CD14-positive monocyte (primary cell): ENCODE measurements at regions not wholly inside any gene's neighbourhood (a gene's known extent, or its start where the extent isn't known, plus 50 kb on each side); places are given as distances from the start of the nearest gene placed in this dataset.

ENCODE experiments used
- DNase-seq, 3 donors: peaks; one replicate each; pipeline ENCODE4 v3.0.0-alpha.2; 2011 to 2022
- H2AFZ ChIP-seq: 2 replicates; pipeline ENCODE4 v1.6.0; 2012; ENCODE audit warnings: mild to moderate bottlenecking, low read depth, low read length, inconsistent platforms; ENCODE audit not compliant: insufficient read depth, poor library complexity, severe bottlenecking
- H3K27ac ChIP-seq, 2 donors: 1 replicate in 1 of 2; 2 replicates in 1 of 2; pipeline ENCODE4 v1.5.1; 2012 to 2013; ENCODE audit warnings: low read length in 2 of 2, control low read depth in 1 of 2, inconsistent platforms in 1 of 2, low read depth in 1 of 2, mild to moderate bottlenecking in 1 of 2
- H3K27me3 ChIP-seq, 2 donors: one replicate each; pipeline versions ENCODE4 v1.6.0 to v1.6.1; 2011 to 2013; ENCODE audit warnings: low read length in 2 of 2; ENCODE audit not compliant: control insufficient read depth in 2 of 2, insufficient read depth in 2 of 2
- H3K36me3 ChIP-seq, 2 donors: replicated peaks in 1 of 2; 1 replicate in 1 of 2; 2 replicates in 1 of 2; pipeline versions ENCODE4 v1.5.1 to v1.6.1; 2012 to 2013; ENCODE audit warnings: low read length in 2 of 2, control low read depth in 1 of 2, inconsistent platforms in 1 of 2, mild to moderate bottlenecking in 1 of 2; ENCODE audit not compliant: insufficient read depth in 2 of 2, control insufficient read depth in 1 of 2
- H3K4me1 ChIP-seq, 2 donors: 1 replicate in 1 of 2; 2 replicates in 1 of 2; pipeline versions ENCODE4 v1.5.1 to v1.6.1; 2012 to 2013; ENCODE audit warnings: low read length in 2 of 2, control low read depth in 1 of 2, inconsistent platforms in 1 of 2, mild to moderate bottlenecking in 1 of 2, moderate library complexity in 1 of 2; ENCODE audit not compliant: insufficient read depth in 2 of 2, control insufficient read depth in 1 of 2
- H3K4me2 ChIP-seq: replicated peaks from 2 replicates; pipeline ENCODE3; 2012; ENCODE audit warnings: low read length, moderate library complexity, mild to moderate bottlenecking; ENCODE audit not compliant: poor library complexity, severe bottlenecking; ENCODE audit errors: extremely low read depth
- H3K4me3 ChIP-seq, 3 experiments: fragments of 200-600 bp in 1 of 3; sonication (generic) in 1 of 3; replicated peaks in 1 of 3; 1 replicate in 2 of 3; 2 replicates in 1 of 3; pipeline ENCODE4 v1.5.1; 2011 to 2013; ENCODE audit warnings: low read length in 3 of 3, mild to moderate bottlenecking in 3 of 3, control low read depth in 2 of 3, low read depth in 2 of 3, inconsistent platforms in 1 of 3, moderate library complexity in 1 of 3
- H3K79me2 ChIP-seq: 2 replicates; pipeline ENCODE4 v1.6.0; 2012; ENCODE audit warnings: mild to moderate bottlenecking, control low read depth, inconsistent platforms, low read length, moderate library complexity; ENCODE audit not compliant: insufficient read depth
- H3K9ac ChIP-seq: 2 replicates; pipeline ENCODE4 v1.6.0; 2017; ENCODE audit warnings: low read length, mild to moderate bottlenecking; ENCODE audit not compliant: insufficient read depth, poor library complexity, severe bottlenecking
- H3K9me3 ChIP-seq, 2 donors: replicated peaks in 1 of 2; 1 replicate in 1 of 2; 2 replicates in 1 of 2; pipeline versions ENCODE4 v1.5.1 to v1.6.1; 2012 to 2013; ENCODE audit warnings: low read length in 2 of 2, control low read depth in 1 of 2; ENCODE audit not compliant: control insufficient read depth in 1 of 2, insufficient read depth in 1 of 2
- H4K20me1 ChIP-seq: 2 replicates; pipeline ENCODE4 v1.6.0; 2012; ENCODE audit warnings: mild to moderate bottlenecking, low read length, control low read depth, moderate library complexity; ENCODE audit not compliant: insufficient read depth
- H3K27ac Mint-ChIP-seq, 7 donors: one replicate each; pipeline ENCODE4 v1.8.0; 2020; ENCODE audit warnings: mild to moderate bottlenecking in 7 of 7, mixed read lengths in 7 of 7, moderate library complexity in 6 of 7, inconsistent platforms in 2 of 7
- H3K27me3 Mint-ChIP-seq, 3 donors: one replicate each; pipeline ENCODE4 v1.8.0; 2021 to 2022; ENCODE audit warnings: low read depth in 3 of 3, mild to moderate bottlenecking in 3 of 3, mixed read lengths in 3 of 3, moderate library complexity in 3 of 3, inconsistent platforms in 1 of 3
- H3K36me3 Mint-ChIP-seq, 2 donors: one replicate each; pipeline ENCODE4 v1.8.0; 2020; ENCODE audit warnings: mixed read lengths in 2 of 2, inconsistent platforms in 1 of 2, mild to moderate bottlenecking in 1 of 2
- H3K4me1 Mint-ChIP-seq: one replicate; pipeline ENCODE4 v1.8.0; 2020; ENCODE audit warnings: mild to moderate bottlenecking, mixed read lengths
- H3K4me3 Mint-ChIP-seq, 2 donors: one replicate each; pipeline ENCODE4 v1.8.0; 2020; ENCODE audit warnings: mild to moderate bottlenecking in 2 of 2, mixed read lengths in 2 of 2, moderate library complexity in 1 of 2
- H3K9me3 Mint-ChIP-seq, 7 donors: one replicate each; pipeline ENCODE4 v1.8.0; 2020 to 2022; ENCODE audit warnings: mixed read lengths in 7 of 7, mild to moderate bottlenecking in 6 of 7, moderate library complexity in 6 of 7, inconsistent platforms in 2 of 7
- CTCF ChIP-seq: fragments of 200-600 bp; IDR thresholded peaks from one replicate; pipeline ENCODE4 v1.8.0; 2022; ENCODE audit warnings: antibody characterized with exemption, mild to moderate bottlenecking
- WGBS: methylation state at CpG from one replicate; pipeline ENCODE4 v1.1.5; 2013; ENCODE audit warnings: missing lambda C conversion rate; ENCODE audit not compliant: insufficient coverage; 5-methylcytosine and 5-hydroxymethylcytosine counted together
- intact Hi-C, 2 donors: fragments of 100-400 bp; cut with micrococcal nuclease; formaldehyde crosslinking; loops; one replicate each; pipeline versions ENCODE4 v1.15.0 to v1.15.1; 2023

- H3K4me2 ChIP-seq = no peak overlapping the region
- no peaks in the 10 kb centered on the region for H3K27me3 ChIP-seq
- H3K79me2 ChIP-seq = no peaks in the 10 kb centered on the region
- no peak overlapping the region for H2AFZ ChIP-seq
- Mint-ChIP-seq H3K9me3 (peaks cover 2 to 9% (median 5%) of the 10 kb centered on the region in 7 donors), H3K4me1 (peaks cover 7% of the 10 kb centered on the region), H3K36me3 (no peaks in the 10 kb centered on the region), H3K4me3 (no peak overlapping the region), H3K27me3 (peaks cover 0 to 2% (median 0%) of the 10 kb centered on the region in 3 donors), H3K27ac (no peak overlapping the region)
- peaks cover 4% of the 10 kb centered on the region in 2 donors for H3K4me1 ChIP-seq
- no peaks in the 10 kb centered on the region for H4K20me1 ChIP-seq
- H3K4me3 ChIP-seq = no peak overlapping the region
- WGBS = 89% methylated on average over 10 of the region's 12 CpGs
- DNase-seq = no peak
- TF ChIP-seq CTCF = no peak
- no peak overlapping the region for H3K27ac ChIP-seq
- no peaks in the 10 kb centered on the region for H3K9me3 ChIP-seq
- intact Hi-C loops = no loop called here
- H3K9ac ChIP-seq = no peak overlapping the region
- no peaks in the 10 kb centered on the region for H3K36me3 ChIP-seq
Observed at GRCh38 chr11:126147208-126148111, 64.0 kb downstream of the RPUSD4 start.

- no peaks in the 10 kb centered on the region for H3K79me2 ChIP-seq
- Mint-ChIP-seq H3K27me3 (peaks cover 0 to 2% (median 0%) of the 10 kb centered on the region in 3 donors), H3K9me3 (peaks cover 0 to 3% (median 0%) of the 10 kb centered on the region in 7 donors), H3K27ac (no peak overlapping the region), H3K36me3 (no peaks in the 10 kb centered on the region), H3K4me3 (no peak overlapping the region), H3K4me1 (peaks cover 7% of the 10 kb centered on the region)
- WGBS = 83% methylated on average over 14 of the region's 23 CpGs
- H3K4me3 ChIP-seq = no peak overlapping the region
- H3K27ac ChIP-seq = no peak overlapping the region
- H3K27me3 ChIP-seq = no peaks in the 10 kb centered on the region
- H2AFZ ChIP-seq = no peak overlapping the region
- no peaks in the 10 kb centered on the region for H3K36me3 ChIP-seq
- H3K4me1 ChIP-seq = peaks cover 4% of the 10 kb centered on the region in 2 donors
- TF ChIP-seq CTCF = no peak
- no peak overlapping the region for H3K4me2 ChIP-seq
- H3K9ac ChIP-seq = no peak overlapping the region
- DNase-seq = no peak
- no peaks in the 10 kb centered on the region for H3K9me3 ChIP-seq
- H4K20me1 ChIP-seq = no peaks in the 10 kb centered on the region
- intact Hi-C loops = no loop called here
Observed at GRCh38 chr11:126146454-126147192, 64.8 kb downstream of the RPUSD4 start.
